ENCODE measurements at regions not wholly inside any gene's neighbourhood (a gene's known extent, or its start where the extent isn't known, plus 50 kb on each side); places are given as distances from the start of the nearest gene placed in this dataset.
"Not testable (repeated sequence)": the region's sequence is repeated elsewhere in the genome, so short reads cannot be mapped to it uniquely, and the experiment has no call there.

DNA sequence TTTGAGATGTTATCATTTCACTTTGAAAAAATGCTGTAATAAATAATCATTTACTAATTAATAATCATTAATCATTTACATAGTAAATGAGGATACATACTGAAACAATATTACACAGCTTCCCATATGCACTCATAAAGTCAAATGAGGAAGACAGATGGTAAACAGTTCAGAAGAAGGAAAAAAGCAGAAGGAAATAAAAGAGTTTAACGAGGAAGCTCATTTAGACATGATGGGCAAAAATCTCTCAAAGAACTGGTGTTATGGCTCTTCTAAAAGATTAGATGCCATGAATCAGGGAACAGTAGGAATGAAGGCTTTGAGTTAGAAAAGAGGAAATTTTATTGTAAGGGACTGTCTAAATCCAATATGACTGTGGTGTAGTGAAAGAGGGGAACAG, 347.6 kb downstream of the PTPRC start:
- DNase-seq = no peak

DNA sequence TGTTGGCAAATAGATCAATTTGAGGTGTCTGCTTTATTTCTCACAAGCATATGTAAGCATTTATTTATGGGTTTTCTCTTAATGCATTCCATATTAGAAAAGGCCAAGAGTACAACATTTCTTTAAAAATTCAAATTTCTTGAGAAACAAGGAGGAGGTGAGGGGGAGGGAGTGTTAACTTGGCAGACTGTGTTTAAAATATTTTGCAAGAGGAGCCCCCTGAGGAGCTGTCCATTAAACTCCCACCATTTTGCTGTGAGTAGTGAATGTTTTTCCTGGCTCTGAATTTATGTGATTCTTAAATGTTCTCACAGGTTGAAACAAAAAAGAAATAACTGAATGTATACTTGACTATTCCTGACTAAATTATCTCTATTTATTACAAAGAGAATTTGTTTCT, 363.8 kb downstream of the PTPRC start:
- DNase-seq = peak; percentile 27

DNA sequence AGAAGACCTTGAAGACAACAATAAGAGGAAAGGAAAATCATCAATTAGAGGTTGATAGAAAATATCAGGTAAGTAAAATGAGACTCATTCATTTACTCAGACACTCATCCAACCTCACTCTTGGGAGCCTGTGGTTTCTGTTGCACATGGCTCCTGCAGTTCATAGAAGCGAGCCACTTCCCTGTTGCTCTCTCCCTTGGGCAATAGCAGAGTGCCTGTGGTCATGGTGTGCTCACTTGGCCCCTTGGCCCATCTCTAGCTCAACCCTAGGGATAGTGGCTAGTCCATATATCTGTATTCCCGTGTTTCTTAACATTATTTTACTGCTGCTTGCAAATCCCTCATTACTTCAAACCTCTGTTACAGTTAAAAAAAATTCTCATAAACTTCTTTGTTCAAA, 368.6 kb downstream of the PTPRC start:
- peak; percentile 2 for DNase-seq

DNA sequence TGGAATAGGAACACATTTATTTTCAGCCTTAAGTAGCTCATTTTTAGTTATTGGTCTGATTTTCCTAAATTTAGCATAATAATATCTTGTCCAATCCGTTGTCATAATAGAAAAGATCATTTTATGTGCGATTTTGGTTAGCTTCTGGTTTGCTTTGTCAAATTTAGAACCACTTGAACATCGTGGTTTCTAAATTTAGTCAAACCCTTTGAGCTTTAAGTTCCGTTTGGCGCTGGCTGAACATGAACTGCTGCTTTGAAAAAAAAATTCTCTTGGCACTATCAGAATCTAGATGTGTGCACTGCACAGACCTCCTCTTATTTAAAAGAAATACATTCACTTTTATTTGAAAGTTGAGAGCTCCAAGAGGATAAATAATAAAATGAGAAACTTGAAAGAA, 370.6 kb downstream of the PTPRC start:
- DNase-seq = no peak

DNA sequence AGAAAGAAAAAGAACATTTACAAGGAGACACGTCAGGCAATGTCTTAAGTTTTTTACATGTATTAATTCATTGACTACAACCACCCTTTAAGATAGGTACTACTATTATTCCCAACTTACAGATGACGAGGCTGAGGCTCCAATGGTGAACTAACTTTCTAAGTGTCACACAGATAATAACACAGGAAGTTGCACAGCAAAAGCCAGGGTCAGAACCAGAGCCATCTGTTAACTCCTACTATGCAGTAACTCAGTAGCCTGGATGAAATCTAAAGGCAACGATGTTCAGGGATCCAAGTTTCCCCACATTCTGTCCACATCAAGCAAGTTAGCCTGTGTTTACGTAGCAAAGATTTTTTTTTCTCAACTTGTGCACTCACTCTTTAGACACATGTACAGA, 371.7 kb downstream of the PTPRC start:
- no peak for DNase-seq

DNA sequence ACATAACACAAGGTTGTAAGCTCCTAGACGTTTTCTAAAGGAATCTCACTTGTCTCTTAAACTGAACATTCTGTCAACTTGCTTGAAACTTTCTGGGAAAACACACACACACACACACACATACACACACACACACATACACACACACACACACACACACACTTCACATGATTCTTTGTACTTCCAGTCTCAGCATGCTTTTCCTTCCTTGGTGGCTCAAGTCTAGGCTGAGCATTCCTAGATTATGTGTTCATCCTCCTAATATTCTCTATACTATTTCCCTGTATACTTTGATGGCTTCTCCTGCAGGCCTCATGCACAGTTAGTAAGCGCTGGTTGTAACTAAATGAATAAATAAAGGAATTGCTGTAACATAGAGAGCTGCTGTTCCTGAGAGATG, 372.1 kb downstream of the PTPRC start:
- peak; percentile 53 for DNase-seq

DNA sequence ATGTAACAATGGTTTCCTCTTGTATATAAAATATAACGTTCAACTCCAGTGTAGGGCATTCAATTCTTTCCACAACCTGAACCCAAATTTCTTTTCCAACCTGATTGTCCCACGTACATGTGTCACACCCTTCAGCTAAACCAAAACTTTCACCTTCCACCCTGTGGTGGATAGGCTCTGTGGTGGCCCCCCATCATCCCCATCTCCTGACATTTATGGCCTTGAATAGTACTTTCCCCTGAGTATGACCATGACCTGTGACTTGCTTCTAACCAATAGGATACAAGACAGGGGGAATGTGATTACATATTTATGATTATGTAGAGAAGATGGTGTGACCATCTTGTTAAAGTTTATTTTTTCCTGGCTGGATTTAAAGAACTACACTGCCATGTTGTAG, 377.0 kb downstream of the PTPRC start:
- DNase-seq = no peak

DNA sequence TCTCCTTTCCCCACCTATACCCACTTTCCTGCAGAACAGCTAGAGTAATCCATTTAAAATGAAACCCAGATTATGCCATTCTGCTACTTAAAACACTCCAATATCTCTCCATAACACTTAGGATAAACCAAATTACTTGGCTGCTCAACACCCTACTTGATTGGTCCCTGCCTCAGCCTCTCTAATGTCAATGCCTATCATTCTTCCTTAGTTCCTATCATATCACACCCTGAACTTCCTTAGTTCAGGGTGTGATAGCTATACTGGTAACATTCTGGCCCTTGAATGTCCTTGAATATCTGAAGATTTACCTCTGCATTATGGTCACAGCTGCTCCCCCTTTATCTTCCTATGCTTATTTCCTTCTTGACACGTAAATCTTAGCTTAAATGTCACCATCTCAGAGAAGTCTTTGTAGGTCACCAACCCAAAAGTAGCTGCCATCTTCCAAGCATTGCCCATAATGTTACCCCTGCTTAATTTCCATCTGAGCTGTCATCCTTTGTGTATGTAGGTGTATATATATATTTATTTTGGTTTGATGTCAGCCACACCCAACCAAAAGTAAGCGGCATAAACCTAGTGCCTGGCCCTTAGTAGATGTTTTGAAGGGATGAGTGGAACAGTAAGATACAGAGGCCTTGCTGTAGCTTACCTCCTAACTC, 379.8 kb downstream of the PTPRC start:
- DNase-seq = no peak

DNA sequence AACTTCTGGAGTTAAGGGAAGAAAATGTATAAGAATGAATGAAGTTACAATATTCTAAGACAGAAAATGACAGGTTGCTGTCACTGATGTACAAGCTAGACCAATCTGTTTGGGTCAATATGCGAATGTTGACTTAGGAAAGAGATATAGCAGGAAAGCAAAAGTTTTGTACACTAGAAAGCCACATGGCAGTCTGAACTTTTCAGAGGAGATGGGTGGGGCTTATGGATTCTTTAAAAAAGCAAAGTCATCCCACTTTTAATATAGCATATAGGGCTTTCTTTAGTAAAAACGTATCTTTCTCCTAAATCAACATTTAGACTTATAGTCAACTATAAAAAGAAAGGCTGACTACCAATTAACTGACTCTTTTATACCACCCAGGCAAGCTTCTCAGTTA, 381.2 kb downstream of the PTPRC start:
- DNase-seq = no peak

DNA sequence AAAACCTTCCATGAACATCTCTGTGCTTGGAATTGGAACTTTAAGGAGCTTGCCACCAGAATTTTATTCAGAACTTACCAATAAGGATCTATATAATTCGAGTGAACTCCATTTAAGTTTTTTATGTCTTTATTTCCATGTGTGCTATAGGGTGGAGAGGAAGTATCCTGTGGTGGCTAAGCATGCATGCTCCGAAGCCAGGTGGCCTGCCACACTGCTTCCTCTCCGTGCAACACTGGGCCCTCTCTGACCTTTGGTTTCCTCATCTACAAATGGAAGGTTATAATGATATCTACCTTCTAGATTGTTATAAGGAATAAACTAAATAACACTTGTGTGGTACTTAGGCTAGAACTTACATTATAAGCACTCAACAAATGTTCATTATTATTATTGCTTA, 382.1 kb downstream of the PTPRC start:
- no peak for DNase-seq

DNA sequence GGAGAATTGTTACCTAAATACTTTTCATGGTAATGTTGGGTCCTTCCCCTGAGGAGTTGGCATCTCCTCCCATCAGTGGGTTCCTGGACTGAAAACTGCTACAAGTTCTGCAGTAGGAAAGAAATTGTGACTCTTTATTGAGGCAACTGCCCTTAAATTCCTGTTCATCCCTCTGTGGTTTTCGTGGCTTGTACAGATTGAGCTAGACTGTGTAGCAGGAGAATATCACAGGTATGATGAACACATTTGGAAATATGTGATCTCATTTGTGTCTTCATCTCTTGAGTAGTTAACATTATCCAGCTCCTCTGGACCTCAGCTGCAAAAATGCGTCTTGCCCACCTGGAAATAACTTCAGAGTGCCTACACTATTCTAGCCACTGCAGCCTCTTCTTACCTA, 390.6 kb downstream of the PTPRC start:
- peak; percentile 43 for DNase-seq

DNA sequence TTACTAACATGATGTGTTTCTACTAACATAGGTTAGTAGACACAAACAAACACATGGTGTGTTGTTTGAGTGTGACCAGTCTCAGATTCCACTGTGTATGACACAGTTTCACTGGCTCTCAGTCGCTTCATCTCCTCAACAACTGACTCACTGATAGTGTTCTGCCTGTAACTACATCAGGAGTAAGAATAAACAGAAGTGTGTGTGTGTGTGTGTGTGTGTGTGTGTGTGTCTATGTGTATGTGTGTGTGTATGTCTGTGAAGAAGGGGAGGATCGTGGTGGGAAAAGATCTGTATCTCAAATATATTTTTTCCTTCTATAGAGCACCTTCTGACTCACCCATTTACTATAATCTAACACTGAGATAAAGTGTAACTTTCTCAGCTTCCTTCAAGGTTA, 391.0 kb downstream of the PTPRC start:
- peak; percentile 16 for DNase-seq

DNA sequence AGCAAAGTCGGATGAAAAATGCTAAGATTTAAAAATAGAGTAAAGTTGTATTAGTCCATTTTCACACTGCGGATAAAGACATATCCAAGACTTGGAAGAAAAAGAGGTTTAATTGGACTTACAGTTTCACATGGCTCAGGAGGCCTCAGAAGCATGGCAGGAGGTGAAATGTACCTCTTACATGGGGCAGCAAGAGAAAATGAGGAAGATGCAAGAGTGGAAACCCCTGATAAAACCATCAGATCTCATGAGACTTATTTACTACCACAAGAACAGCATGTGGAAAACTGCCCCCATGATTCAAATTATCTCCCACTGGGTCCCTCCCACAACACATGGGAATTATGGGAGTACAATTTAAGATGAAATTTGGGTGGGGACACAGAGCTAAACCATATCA, 391.7 kb downstream of the PTPRC start:
- DNase-seq = not testable (repeated sequence)

DNA sequence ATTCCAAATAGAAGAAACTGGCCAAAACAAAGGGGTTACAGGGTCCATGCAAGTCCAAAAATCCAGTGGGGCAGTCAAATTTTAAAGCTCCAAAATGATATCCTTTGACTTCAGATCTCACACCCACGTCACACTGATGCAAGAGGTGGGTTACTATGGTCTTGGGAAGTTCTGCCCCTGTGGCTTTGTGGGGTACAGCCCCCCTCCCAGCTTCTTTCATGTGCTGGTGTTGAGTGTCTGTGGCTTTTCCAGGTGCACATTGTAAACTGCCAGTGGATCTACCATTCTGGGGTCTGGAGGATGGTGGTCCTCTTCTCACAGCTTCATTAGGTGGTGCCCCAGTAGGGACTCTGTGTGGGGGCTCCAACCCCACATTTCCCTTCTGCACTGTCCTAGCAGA, 392.3 kb downstream of the PTPRC start:
- DNase-seq = not testable (repeated sequence)

DNA sequence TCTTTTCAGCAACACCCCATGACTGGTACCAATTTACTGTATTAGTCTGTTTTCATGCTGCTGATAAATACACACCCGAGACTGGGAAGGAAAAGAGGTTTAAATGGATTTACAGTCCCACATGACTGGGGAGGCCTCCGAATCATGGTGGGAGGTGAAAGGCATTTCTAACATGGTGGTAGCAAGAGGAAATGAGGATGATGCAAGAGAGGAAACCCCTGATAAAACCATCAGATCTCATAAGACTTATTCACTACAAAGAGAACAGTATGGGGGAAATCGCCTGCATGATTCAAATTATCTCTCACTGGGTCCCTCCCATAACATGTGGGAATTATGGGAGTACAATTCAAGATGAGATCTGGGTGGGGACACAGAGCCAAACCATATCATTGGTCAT, 393.6 kb downstream of the PTPRC start:
- DNase-seq = not testable (repeated sequence)

DNA sequence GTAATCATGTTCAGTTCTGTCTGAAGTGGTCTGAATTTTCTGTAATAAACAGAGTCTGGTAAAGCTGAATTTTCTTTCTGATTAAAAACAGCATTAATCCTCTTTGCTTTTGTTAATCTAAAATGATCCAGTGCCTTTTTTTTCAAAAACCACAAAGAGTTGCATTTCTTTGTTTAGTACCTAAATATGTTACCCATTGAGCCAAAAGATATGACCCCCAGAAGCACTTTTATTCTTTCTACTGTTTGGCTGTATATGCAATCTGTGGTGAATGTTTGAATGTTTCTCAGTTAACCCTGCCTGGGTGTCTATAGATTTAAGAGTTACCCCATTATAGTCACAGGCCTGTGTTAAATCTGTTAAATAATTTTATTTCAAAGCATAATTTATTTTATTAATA, 394.8 kb downstream of the PTPRC start:
- DNase-seq = no peak

DNA sequence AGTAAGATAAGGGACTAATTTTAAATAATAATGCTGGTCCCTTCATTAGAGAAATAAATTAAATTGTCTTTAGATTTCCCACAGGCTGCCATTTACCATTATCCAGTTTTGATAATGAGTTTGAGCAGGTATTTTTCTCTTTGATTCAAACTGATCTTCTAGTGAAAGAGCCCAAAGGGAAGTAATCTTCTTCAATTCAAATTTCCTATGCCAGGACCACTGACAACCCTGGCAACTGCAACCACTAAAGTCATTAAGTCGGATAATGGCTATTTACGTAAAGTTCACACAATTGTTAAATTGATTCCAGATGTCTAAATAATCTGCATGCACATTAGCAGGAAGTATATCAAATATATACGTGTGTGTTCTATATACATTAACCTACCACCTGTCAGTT, 399.3 kb downstream of the PTPRC start:
- DNase-seq = no peak

DNA sequence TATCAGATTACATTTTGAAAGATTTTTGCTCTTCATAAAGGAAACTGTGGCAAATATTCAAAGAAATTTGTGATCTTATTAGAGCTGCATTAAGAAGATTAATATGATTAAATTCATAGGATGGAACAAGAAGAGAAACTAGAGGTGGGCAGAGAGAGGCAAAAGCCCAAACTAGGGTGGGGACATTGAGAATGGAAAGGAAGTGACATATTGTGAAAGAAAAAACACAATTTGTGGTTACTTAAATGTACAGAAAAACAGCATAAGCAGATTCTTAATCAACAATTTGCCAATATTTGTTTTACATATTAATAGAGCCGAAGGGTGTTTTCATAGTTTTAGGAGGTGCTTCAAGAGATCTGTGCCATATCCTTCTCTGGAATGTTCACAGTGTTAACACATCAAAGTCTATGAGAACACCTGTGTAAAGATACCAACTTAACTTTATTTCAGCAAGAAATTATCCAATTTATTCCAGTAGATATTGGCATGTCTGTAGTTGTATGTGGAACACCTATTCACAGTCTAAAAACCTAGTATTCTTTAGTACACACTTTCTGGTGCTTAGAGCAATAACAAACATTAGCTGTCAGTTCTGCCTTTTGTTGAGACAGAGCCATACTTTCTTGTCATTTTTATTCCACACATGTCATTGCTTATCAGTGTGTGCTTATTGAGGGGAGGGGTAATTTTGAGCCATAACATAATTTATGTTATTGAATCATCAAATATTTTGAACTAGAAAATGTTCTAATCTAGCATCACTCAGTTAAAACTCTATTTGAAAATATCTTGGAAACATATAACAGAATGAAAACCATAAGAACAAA, 401.5 kb downstream of the PTPRC start:
- no peak for DNase-seq

DNA sequence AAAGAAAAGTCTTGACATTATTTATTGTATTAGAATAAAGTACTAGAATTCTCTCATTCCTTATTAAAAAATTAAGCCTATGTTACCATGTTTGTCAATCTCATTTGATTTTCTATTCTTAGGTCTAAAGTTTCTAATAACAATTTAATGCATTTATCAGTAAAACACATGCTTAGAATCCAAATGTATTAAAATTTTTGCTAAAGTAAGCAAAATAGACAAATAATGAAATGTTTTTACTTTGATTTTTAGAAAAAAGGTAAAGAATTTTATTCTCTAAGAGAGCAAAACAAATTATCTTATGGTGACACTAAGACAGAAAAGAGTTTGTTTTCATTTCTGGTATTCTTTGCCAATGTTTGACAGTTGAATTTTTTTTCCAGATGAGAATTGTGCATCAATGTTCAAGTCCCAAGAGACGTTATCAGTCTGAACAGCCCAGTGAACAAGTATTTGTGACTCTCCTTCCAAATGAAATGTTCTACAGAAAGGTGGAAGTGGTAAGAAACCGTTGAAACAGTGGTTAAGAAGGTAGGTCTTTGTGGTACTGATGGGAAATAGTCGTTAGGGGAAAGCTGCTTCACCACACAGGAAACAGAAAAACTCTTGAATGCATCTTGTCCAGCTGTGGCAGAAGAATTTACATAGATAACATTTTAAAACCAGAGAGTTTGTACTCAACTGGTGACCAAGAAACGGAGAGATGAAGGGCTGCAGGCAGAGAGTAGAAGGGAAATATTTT, 402.5 kb downstream of the PTPRC start:
- no peak for DNase-seq

DNA sequence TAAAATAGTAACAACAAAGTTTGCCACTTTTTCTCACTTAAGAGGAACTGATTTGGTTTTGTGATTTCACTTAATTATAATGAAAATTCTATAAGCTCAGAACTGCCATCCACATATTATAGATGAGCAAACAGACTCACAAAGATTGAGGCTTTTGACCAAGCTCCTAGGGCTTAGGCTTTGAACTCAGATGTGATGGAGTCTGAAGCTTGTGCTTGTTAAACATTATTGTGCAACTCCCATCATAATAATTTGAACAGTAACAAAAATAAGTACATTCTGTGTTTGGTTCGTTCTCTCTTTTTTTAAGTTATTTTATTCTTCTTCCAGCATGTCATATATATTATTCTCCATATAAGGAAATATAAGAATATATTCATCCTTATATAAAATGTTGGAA, 403.4 kb downstream of the PTPRC start:
- DNase-seq = no peak

DNA sequence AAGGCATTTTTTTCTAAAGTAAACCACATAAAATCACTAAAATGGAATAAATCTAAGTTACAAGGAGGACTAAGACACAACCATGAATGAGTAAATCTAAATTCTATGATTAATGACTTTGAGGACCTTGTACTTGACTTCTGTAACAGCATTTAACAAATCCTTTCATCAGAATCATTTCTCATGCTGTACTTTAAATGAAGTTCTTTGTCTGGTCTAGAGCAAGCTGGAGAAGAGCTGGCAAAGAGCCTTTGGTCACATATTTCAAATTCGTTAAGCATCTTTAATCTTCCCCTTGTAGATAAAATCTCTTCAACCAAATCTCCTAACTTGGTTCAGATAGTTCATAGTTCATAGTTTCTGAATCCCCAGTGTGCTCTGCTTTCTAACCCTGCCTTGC, 405.4 kb downstream of the PTPRC start:
- no peak for DNase-seq

DNA sequence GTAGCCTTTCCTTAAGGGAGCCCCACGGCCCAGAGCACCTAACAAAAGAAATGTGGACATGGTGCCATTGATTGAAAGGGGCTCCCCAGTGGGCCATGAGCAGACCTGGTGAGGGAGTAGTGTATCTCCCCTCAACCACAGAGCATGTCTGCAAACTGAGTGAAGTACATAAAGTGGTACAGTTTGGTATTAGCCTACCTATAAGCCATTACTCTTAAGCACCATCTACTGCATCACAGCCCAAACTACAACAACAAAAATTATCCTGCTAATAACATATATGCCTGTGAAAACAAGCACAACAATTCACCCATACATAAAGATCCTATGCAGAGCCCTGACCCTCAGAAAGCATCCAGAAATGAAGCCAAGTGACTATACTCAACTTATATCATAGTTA, 407.8 kb downstream of the PTPRC start:
- no peak for DNase-seq

DNA sequence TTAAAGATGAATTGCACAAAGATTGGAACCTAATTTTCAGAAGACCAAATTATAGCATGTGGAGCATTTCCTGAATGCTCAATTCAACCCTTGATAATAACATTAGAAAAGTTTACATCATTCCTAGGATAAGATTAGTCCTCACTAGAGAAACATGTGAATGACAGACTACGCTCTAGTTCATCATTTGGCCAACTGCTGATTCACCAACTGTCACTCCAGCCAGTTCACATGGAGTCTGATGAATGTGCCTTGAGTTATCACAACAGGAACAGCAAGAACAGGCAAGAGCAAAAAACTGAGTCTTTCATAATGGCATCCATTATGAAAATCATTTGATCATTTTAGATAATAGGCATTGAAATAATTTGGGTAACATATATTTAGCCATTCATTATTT, 415.9 kb downstream of the PTPRC start:
- DNase-seq = no peak

DNA sequence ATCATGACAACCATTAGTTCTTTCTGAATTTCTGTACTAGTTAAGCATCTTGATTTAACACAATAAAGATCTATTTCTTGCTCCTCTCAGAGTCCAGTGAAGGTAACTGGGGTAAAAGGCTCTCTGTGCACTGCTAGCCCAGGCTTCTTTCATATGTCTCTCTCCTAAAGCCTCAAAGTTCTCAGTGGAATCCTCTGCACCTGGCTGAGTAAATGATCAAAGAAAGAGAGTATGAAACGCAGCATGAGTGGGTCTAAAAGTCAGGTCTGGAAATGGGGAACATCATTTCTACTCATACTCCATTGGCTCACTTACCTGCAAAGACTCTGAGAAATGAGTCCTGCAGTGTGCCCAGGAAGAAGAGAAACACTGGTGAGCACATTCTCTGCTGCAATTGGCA, 418.5 kb downstream of the PTPRC start:
- no peak for DNase-seq
